Brain pericyte (primary cell): ENCODE measurements at regions not wholly inside any gene's neighbourhood (a gene's known extent, or its start where the extent isn't known, plus 50 kb on each side); places are given as distances from the start of the nearest gene placed in this dataset.
A peak's percentile ranks its signal among the peaks of the same experiment; 100 is the strongest.
"Not testable (repeated sequence)": the region's sequence is repeated elsewhere in the genome, so short reads cannot be mapped to it uniquely, and the experiment has no call there.

Source experiments
- DNase-seq: peaks from one replicate; pipeline ENCODE4 v3.0.0-alpha.2; 2012; ENCODE audit warnings: low read depth, low spot score

DNA sequence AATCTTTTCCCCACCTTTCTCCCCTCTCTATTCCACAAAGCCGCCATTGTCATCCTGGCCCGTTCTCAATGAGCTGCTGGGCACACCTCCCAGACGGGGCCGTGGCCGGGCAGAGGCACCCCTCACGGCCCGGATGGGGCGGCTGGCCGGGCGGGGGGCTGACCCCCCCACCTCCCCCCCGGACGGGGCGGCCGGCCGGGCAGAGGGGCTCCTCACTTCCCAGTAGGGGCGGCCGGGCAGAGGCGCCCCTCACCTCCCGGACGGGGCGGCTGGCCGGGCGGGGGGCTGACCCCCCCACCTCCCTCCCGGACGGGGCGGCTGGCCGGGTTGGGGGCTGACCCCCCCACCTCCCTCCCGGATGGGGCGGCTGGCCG lies 85.6 kb downstream of the OR2B2 start:
- DNase-seq: not testable (repeated sequence)

DNA sequence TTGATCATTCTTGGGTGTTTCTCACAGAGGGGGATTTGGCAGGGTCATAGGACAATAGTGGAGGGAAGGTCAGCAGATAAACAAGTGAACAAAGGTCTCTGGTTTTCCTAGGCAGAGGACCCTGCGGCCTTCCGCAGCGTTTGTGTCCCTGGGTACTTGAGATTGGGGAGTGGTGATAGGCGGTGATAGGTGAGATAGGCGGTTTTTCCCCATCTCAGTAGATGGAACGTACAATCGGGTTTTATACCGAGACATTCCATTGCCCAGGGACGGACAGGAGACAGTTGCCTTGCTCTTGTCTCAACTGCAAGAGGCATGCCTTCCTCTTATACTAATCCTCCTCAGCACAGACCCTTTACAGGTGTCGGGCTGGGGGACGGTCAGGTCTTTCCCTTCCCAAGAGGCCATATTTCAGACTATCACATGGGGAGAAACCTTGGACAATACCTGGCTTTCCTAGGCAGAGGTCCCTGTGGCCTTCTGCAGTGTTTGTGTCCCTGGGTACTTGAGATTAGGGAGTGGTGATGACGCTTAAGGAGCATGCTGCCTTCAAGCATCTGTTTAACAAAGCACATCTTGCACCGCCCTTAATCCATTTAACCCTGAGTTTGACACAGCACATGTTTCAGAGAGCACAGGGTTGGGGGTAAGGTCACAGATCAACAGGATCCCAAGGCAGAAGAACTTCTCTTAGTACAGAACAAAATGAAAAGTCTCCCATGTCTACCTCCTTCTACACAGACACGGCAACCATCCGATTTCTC lies 86.2 kb downstream of the OR2B2 start:
- DNase-seq: not testable (repeated sequence)

DNA sequence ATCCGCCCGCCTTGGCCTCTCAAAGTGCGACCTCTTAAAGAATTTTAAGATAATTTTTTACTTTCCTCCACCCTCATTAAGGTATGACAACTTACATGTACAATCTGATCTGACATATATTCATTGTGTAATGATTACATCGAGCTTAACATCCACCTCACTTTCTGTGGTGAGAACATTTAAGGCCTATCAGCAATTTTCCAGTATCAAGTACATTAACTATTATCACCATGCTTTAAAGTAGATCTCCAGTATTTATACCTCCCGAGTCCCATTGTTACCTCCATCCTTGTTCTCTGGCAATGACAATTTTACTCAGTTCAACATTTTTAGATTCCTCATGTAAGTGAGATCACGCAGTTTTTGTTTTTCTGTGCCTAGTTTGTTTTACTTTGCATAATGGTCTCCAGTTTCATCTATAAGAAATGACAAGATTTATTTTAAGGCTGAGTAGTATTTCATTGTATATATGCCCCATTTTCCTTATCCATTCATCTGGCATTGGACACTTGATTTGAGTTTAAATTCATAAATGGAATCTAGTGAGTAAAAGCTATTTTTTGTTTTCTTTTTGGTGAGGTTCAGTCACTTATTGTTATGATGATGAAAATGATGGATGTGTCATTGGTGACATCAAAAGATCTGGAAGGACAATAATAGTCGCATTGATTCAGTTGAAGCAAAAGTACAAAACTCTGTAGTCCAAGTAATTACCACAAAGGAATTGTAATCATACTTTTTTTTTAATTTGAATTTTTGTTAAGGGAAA lies 87.0 kb downstream of the OR2B2 start:
- no peak for DNase-seq

DNA sequence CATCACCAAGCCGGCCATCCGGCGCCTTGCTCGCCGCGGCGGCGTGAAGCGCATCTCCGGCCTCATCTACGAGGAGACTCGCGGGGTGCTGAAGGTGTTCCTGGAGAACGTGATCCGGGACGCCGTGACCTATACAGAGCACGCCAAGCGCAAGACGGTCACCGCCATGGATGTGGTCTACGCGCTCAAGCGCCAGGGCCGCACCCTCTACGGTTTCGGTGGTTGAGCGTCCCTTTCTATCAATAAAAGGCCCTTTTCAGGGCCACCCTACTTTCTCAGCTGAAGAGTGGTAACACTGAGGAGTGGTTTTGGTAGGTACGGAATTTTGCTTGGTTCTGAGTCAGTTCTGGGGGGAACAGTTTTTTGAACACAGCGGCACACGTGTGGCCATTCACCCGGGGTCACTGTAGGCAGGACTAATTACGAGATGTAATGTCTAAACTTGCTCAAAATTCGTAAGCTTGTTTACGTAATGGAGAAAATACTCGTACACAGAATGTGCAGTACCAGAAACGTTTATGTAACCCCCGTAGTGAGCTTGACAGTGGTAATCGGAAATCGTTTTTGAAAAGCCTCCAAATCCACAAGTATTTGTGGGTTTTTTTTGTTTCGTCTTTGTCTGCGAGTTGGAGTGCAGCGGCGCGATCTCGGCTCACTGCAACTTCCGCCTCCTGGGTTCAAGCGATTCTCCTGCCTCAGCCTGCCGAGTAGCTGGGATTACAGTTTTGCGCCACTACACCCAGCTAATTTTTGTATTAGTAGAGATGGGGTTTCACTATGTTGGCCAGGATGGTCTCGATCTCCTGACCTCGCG lies 87.8 kb downstream of the OR2B2 start:
- DNase-seq: not testable (repeated sequence)

DNA sequence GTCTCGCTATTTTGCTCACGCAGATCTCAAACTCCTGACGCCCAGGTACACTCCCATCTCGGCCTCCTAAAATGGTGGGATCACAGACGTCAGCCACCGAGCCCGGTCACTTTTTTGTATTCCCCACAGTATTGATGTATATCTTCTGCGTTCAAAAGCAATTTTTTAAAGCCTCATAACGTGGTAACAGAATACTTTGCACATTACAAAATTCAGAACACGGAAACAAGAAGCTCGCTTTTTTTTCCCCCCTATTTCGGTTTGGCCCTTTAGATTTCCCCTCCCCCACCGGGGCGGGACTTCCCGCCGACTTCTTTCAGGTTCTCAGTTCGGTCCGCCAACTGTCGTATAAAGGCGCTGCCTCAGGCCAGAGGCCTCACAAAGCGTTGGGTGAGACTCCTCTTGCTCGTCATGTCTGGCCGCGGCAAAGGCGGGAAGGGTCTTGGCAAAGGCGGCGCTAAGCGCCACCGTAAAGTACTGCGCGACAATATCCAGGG lies 88.4 kb downstream of the OR2B2 start:
- DNase-seq: not testable (repeated sequence)

DNA sequence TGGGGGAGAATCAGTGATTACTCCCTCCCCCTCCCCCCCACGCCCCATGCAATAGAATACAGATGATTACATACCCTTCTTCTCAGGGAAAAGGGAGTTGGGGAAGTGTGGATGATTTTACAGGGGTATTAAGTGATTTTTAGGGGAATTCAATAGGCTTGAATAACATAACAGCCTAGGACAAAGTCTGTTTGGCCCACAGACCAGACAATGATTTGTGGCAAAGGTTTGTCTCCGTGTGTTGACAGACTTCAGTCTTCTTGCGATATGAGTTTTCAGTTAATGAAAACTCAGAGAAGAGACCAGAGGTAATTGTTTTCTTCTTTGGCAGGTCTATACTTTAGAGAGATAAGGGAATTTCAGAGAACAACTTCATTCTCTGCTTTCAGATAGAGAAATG lies 95.3 kb downstream of the OR2B2 start:
- DNase-seq: no peak

DNA sequence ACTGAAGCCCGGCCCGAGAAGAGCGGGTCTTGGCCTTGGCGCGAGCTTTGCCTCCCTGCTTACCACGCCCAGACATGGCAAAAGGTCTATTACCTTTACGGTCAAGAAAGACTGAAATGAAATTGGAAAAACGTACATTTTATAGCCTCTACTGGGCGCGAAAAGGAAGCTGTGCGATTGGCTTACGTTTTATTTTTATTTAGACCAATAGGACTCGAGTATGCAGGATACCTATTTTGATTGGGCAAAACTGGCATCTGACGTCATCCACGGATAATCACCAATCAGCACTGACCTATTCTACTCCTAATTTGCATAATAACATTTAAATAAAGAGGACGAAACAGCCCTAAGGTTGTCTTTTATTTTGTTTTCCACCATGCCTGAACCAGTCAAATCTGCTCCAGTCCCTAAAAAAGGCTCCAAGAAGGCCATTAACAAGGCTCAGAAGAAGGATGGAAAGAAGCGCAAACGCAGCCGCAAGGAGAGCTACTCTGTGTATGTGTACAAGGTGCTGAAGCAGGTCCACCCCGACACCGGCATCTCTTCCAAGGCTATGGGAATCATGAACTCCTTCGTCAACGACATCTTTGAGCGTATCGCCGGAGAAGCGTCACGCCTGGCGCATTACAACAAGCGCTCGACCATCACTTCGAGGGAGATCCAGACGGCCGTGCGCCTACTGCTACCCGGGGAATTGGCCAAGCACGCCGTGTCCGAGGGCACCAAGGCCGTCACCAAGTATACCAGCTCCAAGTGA lies 97.4 kb downstream of the OR2B2 start:
- DNase-seq: peak; percentile 87

DNA sequence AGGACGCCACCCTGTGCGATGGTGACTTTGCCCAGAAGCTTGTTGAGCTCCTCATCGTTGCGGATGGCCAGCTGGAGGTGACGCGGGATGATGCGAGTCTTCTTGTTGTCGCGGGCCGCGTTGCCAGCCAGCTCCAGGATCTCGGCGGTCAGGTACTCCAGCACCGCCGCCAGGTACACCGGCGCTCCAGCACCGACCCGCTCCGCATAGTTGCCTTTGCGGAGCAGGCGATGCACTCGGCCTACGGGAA lies 97.9 kb downstream of the OR2B2 start:
- not testable (repeated sequence) for DNase-seq

DNA sequence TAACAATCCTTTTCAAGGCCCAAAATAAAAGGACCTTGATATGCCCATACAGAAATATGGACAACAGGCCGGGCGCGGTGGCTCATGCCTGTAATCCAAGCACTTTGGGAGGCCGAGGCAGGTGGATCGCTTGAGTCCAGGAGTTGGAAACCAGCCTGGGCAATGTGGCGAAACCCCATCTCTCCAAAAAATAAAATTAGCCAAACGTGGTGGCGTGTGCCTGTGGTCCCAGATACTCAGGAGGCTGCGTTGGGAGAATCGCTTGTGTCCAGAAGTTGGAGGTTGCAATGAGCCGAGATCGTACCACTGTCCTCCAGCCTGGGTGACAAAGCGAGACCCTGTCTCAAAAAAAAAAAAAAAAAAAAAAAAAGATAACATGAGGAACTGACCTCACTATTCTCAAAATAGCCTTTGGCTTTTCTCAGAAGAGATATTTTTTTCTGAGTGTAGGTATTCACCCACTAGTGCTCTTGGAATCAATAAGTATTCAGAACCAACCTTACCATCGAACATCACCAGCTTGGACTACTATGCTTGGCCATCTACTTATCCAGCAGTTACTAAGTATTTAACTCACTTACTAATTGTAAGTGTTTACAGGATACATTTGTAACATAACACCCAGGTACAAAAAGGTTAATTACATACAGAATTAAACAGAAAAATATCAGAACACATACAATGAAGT lies 99.2 kb downstream of the OR2B2 start:
- DNase-seq: no peak

DNA sequence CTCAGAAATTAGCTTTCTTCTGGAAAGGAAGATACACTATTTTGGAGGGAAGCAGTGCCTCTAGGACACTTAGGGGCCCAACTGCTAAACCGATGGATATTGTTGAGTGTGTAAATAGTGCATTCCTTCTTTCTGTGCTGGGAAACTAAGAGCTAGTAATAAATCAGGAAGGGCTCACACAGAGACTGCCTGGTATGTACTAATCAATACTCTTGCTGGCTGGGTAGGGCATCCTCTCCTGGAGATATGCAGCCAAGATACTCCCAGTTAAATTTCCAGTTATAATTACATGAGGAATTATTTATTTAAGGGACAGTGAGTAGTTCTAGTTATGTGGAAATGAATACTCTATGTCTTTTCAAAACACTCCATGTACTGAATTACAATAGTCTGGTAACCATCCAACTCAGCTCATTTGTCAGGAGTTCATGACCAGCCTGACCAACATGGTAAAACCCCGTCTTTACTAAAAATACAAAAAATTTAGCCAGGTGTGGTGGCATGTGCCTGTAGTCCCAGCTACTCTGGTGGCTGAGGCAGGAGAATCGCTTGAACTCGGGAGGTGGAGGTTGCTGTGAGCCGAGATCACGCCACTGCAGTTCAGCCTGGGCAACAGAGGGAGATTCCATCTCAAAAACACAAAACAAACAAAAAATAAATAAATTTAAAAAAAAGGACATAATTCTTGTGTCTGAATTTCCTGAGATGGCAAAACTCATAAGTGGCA lies 100.0 kb downstream of the OR2B2 start:
- DNase-seq: no peak

DNA sequence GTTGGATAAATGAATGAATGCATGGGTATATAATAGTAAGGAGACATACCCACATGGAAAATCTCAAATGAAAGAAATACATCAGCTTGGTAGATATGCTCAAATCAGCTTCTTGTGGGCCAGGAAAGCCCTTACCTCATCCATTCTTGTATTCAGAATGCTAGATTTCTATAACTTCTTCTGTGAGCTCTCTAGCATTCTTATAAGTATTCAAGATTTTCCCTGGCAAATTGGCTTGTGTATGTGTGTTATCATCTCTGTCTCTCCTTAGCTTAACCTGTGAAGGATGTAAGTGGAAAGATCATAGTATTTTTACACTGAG lies 100.8 kb downstream of the OR2B2 start:
- no peak for DNase-seq

DNA sequence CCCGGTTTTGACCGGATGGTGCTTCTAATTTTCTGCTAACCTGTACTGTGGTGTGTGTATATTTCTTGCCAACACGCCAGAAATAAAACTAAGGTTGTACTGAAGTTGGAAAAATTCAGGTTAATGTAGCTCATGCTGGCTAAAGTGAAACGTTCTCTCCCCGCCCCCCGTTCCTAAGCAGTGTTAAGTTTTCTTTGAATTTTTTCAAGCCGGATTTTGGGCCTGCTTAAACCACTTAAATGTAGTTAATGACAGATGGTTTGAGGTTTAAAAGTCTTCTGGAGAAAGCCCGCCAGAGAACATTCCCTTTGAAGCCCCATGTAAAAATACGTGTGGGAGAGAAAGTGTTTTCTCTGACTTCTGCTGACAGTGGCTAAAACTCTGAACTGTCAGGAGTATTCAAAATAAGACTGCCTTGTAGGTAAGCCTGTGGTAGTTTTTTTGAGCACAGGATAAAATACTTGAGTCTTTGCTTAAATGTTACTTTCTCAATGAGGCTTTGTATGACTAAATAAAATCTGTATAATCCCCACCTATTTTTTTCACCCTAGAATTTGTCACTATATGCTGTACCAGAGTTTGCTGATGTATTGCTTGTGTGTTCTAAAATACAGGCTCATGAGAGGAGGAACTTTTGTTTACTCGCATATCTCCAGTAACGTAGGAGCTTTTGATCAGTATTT lies 101.3 kb downstream of the OR2B2 start:
- DNase-seq: no peak

DNA sequence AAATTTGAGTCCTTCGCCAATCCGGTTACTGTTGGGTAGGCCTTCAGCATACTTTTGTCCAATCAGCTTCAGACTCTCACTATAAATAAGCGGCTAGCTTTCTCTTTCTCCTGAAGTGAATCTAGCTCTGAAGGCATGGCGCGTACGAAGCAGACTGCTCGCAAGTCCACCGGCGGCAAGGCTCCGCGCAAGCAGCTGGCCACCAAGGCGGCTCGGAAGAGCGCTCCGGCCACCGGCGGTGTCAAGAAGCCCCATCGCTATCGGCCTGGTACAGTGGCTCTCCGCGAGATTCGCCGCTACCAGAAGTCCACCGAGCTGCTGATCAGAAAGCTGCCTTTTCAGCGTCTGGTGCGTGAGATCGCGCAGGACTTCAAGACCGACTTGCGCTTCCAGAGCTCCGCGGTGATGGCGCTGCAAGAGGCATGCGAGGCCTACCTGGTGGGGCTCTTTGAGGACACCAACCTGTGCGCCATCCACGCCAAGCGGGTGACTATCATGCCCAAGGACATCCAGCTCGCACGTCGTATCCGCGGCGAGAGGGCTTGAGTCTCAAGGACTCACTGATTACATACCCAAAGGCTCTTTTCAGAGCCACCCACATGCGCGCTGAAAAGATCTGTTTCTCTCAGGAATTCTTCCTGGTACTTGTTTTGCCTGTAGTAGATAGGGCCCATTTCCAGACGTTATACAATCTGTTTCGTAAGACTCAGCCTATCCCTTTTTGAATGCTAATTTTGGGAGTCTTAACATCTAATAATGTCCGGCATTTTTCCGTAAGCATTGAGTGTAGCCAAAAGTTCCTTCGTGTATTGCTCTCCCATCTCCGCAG lies 102.0 kb downstream of the OR2B2 start:
- peak; percentile 90 for DNase-seq

DNA sequence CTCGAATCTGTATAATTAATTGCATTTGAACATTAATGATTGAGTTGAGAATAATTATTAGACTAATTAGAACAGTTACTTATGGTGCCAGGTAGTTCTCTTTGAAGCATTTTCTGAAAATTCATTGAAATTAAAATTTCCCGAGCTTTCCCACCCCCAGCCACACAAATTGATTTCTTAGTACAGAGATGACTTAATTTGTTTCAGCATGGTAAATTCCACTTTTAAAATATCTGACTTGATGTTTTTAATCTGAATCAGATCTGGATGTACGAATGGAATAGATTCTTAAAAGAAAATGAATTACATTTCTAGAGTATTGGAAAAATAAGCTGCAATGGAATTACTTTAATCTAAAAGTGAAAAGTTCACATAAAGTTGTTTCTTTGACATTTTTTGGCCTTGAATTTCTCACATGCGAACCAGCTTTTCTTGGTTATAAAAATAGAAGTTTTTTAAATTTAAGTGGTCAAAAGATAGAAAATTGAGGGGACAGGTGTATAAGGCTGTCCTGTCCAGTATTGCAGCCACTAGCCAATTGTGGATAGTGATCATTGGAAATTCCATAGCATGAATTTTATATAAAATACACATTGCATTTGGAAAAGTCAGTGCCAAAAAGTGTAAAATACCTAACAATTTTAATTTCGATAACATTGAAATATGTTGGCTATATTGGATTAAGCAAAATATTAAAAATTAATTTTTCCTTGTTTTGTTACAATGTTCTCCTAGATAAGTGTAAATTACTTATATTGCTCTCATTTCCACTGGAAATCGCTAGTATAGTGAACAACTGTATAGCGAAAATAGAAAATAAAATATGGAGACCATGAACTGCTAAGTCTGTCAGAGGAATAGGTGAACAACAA lies 102.9 kb downstream of the OR2B2 start:
- DNase-seq: no peak

DNA sequence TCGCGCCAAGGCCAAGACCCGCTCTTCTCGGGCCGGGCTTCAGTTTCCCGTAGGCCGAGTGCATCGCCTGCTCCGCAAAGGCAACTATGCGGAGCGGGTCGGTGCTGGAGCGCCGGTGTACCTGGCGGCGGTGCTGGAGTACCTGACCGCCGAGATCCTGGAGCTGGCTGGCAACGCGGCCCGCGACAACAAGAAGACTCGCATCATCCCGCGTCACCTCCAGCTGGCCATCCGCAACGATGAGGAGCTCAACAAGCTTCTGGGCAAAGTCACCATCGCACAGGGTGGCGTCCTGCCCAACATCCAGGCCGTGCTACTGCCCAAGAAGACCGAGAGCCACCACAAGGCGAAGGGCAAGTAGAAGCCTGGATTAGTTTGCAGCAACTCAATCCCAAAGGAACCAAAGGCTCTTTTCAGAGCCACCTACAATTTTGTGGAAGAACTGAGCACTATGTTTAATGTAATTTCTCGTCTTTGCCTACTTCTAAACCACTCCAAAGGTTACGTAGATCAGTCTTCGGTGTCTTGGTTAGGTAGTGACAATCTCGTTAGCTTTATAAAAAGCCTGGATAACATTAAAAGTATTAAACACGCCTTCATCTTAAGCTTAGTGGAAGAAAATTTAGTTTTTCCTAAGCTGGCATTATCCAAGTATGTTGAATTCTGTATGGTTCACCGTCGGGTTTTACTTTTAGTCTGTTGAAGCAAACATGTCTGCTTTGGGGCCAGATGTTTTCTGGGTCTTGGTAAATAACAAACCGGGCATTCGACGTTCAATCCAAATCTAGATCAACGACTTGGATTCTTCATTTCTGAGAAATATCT lies 103.7 kb downstream of the OR2B2 start:
- DNase-seq: not testable (repeated sequence)

DNA sequence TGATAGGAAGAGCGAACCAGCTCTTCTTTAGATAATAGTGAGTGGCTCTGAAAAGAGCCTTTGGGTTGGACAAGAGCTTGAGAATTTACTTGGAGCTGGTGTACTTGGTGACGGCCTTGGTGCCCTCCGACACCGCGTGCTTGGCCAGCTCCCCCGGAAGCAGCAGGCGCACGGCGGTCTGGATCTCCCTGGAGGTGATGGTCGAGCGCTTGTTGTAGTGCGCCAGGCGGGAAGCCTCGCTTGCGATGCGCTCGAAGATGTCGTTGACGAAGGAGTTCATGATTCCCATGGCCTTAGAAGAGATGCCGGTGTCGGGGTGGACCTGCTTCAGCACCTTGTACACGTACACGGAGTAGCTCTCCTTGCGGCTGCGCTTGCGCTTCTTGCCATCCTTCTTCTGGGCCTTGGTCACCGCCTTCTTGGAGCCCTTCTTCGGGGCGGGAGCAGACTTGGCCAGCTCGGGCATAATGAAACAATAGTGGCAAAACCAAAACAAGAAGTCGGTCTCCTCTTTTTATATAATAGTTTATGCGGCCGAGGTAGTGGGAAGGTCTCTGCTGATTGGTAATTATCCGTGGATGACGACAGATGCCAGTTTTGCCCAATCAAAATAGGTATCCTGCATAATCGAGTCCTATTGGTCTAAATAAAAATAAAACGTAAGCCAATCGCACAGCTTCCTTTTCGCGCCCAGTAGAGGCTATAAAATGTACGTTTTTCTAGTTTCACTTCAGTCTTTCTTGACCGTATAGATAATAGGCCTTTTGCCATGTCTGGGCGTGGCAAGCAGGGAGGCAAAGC lies 104.6 kb downstream of the OR2B2 start:
- DNase-seq: peak; percentile 86
